ENCODE measurements at regions not wholly inside any gene's neighbourhood (a gene's known extent, or its start where the extent isn't known, plus 50 kb on each side); places are given as distances from the start of the nearest gene placed in this dataset.

DNA sequence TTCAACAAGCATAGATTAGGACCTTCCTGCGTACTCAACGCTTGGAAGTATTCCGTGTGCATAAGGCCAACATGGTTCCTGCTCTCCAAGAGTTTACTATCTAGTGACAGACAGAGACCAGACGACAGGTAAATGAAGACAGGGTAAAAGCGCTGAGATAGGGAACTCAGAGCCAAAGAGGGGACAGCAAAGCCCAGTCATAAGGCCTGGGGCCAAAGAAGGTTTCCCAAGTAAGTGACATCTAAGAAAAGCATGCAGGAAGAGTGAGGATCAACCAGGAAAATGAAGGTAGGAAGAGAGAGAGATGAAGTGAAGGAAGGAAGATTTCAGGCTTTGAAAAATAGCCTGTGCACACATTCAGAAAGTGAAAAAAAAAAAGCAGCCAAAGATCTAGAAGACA is 76.9 kb upstream of the CDH20 start:
- DNase-seq (ENCODE audit: low spot score) = no peak

DNA sequence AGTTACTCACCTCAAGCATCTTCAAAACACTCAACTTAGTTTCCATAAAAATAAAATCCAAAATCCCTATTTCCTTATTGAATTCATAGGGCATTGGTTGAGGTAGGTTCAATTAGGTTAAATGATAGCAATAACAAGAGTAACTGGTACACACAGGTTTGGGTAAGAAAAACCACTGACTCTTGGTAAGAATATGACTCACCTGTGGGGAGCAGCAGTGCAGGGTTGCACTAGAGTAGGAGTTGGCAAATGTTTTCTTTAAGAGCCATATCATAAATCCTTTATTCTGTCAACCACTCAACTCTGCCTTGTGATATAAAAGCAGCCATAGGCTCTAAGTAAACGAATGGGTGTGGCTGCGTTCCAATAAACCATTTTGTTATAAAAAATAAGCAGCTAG is 71.4 kb upstream of the CDH20 start:
- DNase-seq (ENCODE audit: low spot score) = no peak

DNA sequence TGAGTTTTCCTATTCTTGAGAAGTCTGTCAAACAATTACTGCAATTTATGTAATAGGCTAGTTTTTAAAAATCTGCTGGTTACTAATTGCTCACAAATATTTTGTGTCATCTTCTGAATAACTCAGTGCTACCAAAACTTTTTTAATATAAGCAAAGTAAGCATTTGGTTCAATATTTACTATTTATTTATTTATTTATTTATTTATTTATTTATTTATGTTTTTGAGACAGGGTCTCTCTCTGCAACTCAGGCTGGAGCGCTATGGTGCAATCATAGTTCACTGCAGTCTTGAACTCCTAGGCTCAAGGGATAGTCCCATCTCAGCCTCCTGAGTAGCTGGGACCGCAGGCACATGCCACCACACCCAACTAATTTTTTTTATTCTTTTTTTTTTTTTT is 60.4 kb upstream of the CDH20 start:
- no peak for DNase-seq (ENCODE audit: low spot score)

DNA sequence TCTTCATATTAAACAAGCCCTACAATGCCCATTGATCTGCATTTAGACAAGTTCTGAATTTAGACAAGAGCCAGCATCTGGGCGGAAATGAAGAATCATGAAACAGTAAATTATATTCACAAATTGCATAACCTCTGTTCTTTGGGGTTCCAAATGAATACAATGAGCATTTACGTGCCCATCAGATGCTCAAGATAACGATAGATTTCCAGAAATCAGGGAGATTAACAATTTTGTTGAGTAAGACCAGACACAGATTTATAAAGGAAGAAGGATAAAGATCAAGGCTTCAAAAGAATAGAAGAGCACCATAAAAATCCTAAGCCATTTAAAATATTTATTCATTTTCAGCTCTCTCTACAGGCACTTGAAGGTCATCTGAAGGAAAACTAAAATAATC is 59.7 kb upstream of the CDH20 start:
- no peak for DNase-seq (ENCODE audit: low spot score)

DNA sequence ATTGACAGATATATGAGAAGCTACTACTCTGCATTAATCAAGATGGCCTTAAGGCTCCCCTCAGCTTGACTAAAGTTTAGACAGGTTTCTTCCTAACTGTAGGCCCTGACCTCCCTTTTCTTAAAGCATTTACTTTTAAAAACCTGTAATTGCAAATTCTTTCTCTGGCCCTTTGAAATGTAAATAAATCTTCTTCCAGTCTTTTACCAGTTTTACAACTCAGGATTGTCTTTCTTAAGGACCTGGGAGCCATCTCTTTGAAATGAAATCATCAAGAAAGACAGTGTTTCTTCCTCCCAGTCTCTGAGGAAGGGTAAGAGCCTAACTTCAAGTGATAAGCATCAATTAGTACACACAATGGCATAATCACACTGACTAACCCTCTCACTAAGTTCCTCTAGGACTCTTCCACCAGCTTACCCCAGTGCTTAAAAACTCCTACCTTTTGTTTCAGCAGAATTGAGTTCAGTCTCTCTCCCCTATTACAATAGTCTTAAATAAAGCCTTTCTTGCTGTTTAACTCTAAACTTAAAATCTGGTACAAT is 58.7 kb upstream of the CDH20 start:
- DNase-seq (ENCODE audit: low spot score) = no peak

DNA sequence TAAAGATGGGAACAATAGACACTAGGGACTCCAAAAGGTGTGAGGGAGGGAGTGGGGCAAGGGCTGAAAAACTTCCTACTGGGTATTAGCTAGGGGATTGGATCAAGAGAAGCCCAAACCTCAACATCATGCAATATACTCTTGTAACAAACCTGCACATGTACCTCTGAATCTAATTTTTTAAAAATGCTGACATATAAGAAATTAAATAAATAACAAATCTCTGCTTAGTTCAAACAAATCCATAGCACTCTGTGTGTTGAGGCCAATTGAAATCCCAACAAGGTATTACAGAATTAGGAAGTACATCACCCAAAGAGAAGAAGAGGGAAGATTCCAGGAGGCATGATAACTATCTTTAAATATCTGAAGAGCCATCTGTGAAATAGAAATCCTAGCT is 55.4 kb upstream of the CDH20 start:
- no peak for DNase-seq (ENCODE audit: low spot score)

DNA sequence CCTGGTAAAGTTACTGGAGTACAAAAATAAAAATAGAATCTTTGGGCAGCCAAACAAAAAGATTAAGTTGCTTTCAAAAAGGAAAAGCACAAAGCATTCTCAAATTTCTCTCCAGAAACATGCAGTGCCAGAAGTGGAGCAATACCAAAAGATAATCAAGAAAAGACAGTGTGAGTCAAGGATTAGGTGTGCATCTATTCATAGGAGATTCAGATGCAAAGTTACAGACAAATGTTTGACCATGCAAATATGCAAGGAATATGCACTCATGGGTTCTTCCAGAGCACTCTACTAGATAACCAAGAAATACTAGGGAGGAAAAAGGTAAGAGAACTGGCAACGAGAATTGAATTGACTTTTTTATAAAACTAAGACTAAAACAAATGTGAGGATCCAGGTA is 51.8 kb upstream of the CDH20 start:
- no peak for DNase-seq (ENCODE audit: low spot score)

DNA sequence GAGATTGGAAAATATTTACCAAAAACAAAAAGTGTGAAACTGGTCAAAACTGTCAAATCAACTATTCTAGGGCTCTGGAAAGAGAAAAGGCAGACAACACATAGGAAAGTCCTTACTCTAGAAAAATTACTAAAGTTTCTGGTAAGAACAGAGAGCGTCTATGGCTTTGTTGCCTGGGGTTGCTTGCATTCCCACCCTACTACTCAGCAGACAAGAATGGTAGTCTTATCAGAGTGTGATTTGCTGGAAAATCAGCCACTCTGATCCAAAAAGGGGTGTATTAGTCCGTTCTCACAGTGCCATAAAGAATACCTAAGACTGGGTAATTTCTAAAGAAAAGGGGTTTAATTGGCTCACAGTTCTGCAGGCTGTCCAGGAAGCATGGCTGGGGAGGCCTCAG is 50.3 kb upstream of the CDH20 start:
- no peak for DNase-seq (ENCODE audit: low spot score)

Measured in hematopoietic multipotent progenitor cell treated with erythropoietin and hydrocortisone succinate and interleukin-3 and kit ligand, for 17 days (in vitro differentiated cells).